Astrocyte of the hippocampus (primary cell): ENCODE measurements at regions not wholly inside any gene's neighbourhood (a gene's known extent, or its start where the extent isn't known, plus 50 kb on each side); places are given as distances from the start of the nearest gene placed in this dataset.
A peak's percentile ranks its signal among the peaks of the same experiment; 100 is the strongest.

Experiments used
- DNase-seq: peaks from one replicate; pipeline ENCODE4 v3.0.0; 2011; ENCODE audit warnings: low read depth, low spot score

GRCh38 chr11:92859156-92859690, 110.2 kb upstream of the MTNR1B start:
- DNase-seq, result no peak

GRCh38 chr11:92861634-92862033, 107.8 kb upstream of the MTNR1B start:
- no peak for DNase-seq

GRCh38 chr11:92865352-92865751, 104.1 kb upstream of the MTNR1B start:
- peak; percentile 67 for DNase-seq

- no peak for DNase-seq
These were observed 102.7 kb upstream of the MTNR1B start for GRCh38 chr11:92866679-92867282.

GRCh38 chr11:92867913-92868619, 101.4 kb upstream of the MTNR1B start:
- no peak for DNase-seq

GRCh38 chr11:92869716-92870115, 99.7 kb upstream of the MTNR1B start:
- no peak for DNase-seq

GRCh38 chr11:92870196-92870832, 99.1 kb upstream of the MTNR1B start:
- peak; percentile 41 for DNase-seq

GRCh38 chr11:92873551-92873950, 95.9 kb upstream of the MTNR1B start:
- DNase-seq, result no peak

GRCh38 chr11:92875473-92875872, 94.0 kb upstream of the MTNR1B start:
- peak; percentile 44 for DNase-seq

- no peak for DNase-seq
These were observed 90.4 kb upstream of the MTNR1B start for GRCh38 chr11:92879086-92879485.

GRCh38 chr11:92880381-92880780, 89.1 kb upstream of the MTNR1B start:
- peak; percentile 92 for DNase-seq

- no peak for DNase-seq
These were observed 87.5 kb upstream of the MTNR1B start for GRCh38 chr11:92881940-92882450.

GRCh38 chr11:92882828-92883611, 86.4 kb upstream of the MTNR1B start:
- no peak for DNase-seq

- DNase-seq, result no peak
These were observed 83.9 kb upstream of the MTNR1B start for GRCh38 chr11:92885600-92885999.

- peak; percentile 85 for DNase-seq
These were observed 83.1 kb upstream of the MTNR1B start for GRCh38 chr11:92886243-92886905.

- DNase-seq, result no peak
These were observed 80.8 kb upstream of the MTNR1B start for GRCh38 chr11:92888696-92889095.

- DNase-seq, result no peak
These were observed 78.6 kb upstream of the MTNR1B start for GRCh38 chr11:92890846-92891245.

- DNase-seq, result peak; percentile 28
These were observed 76.4 kb upstream of the MTNR1B start for GRCh38 chr11:92892802-92893684.

GRCh38 chr11:92894197-92894596, 75.3 kb upstream of the MTNR1B start:
- peak; percentile 84 for DNase-seq

- DNase-seq, result no peak
These were observed 72.0 kb upstream of the MTNR1B start for GRCh38 chr11:92897487-92897886.
